MM.1S (cell line): ENCODE measurements at regions not wholly inside any gene's neighbourhood (a gene's known extent, or its start where the extent isn't known, plus 50 kb on each side); places are given as distances from the start of the nearest gene placed in this dataset.

Source experiments
- DNase-seq: peaks from one replicate; pipeline ENCODE4 v3.0.0-alpha.2; 2015
- H2AFZ ChIP-seq: fragments of 300-600 bp; sonication (generic); 2 replicates; pipeline ENCODE4 v1.6.0; 2016; ENCODE audit warnings: antibody characterized with exemption, low read length
- H3F3A ChIP-seq: fragments of 300-600 bp; sonication (generic); 2 replicates; pipeline ENCODE4 v1.6.1; 2016; ENCODE audit warnings: mild to moderate bottlenecking, antibody characterized with exemption, low read length, moderate library complexity, mixed read lengths; ENCODE audit not compliant: insufficient read depth
- H3K27ac ChIP-seq: fragments of 300-600 bp; sonication (generic); 2 replicates; pipeline ENCODE4 v1.5.1; 2016; ENCODE audit warnings: mild to moderate bottlenecking, low read length
- H3K27me3 ChIP-seq: fragments of 300-600 bp; sonication (generic); replicated peaks from 2 replicates; pipeline ENCODE4 v1.6.0; 2016; ENCODE audit warnings: low read length; ENCODE audit not compliant: insufficient read depth
- H3K36me3 ChIP-seq: fragments of 300-600 bp; sonication (generic); replicated peaks from 2 replicates; pipeline ENCODE4 v1.6.1; 2016; ENCODE audit warnings: mild to moderate bottlenecking, low read length, mixed read lengths; ENCODE audit not compliant: insufficient read depth
- H3K4me1 ChIP-seq: fragments of 300-600 bp; sonication (generic); 2 replicates; pipeline ENCODE4 v1.6.1; 2016; ENCODE audit warnings: low read length, mixed read lengths
- H3K4me2 ChIP-seq: fragments of 300-600 bp; sonication (generic); 2 replicates; pipeline ENCODE4 v1.6.0; 2016; ENCODE audit warnings: low read depth, low read length
- H3K4me3 ChIP-seq: fragments of 300-600 bp; sonication (generic); 2 replicates; pipeline ENCODE4 v1.5.1; 2016; ENCODE audit warnings: low read length, mixed read lengths
- H3K79me2 ChIP-seq: fragments of 300-600 bp; sonication (generic); 2 replicates; pipeline ENCODE4 v1.6.1; 2016; ENCODE audit warnings: mixed run types, low read length, mixed read lengths
- H3K9ac ChIP-seq: fragments of 300-600 bp; sonication (generic); 2 replicates; pipeline ENCODE4 v1.6.1; 2016; ENCODE audit warnings: low read length, mixed read lengths
- H3K9me2 ChIP-seq: fragments of 300-600 bp; sonication (generic); replicated peaks from 2 replicates; pipeline ENCODE4 v1.6.1; 2016; ENCODE audit warnings: mild to moderate bottlenecking, low read length, mixed read lengths; ENCODE audit not compliant: insufficient read depth
- H3K9me3 ChIP-seq: fragments of 300-600 bp; sonication (generic); replicated peaks from 2 replicates; pipeline ENCODE4 v1.6.1; 2016; ENCODE audit warnings: mild to moderate bottlenecking, low read length, mixed read lengths; ENCODE audit not compliant: insufficient read depth
- H4K20me1 ChIP-seq: fragments of 300-600 bp; sonication (generic); 2 replicates; pipeline ENCODE4 v1.6.1; 2016; ENCODE audit warnings: mild to moderate bottlenecking, low read length, moderate library complexity, mixed read lengths; ENCODE audit not compliant: insufficient read depth
- EZH2 ChIP-seq: fragments of 300-600 bp; sonication (generic); optimal IDR thresholded peaks from 2 replicates; pipeline ENCODE3; 2017; ENCODE audit warnings: low read depth, mild to moderate bottlenecking, antibody characterized with exemption, low read length, mixed read lengths
- EZH2phosphoT487 ChIP-seq: fragments of 300-600 bp; sonication (generic); IDR thresholded peaks from 2 replicates; pipeline ENCODE4 v1.6.1; 2018; ENCODE audit warnings: antibody characterized with exemption, low read length
- TF ChIP-seq, protein P1 (sequence below): fragments of 300-600 bp; sonication (generic); IDR thresholded peaks from 2 replicates; pipeline ENCODE4 v1.5.1; 2016; ENCODE audit warnings: antibody characterized with exemption, low read length, mixed read lengths

DNA sequence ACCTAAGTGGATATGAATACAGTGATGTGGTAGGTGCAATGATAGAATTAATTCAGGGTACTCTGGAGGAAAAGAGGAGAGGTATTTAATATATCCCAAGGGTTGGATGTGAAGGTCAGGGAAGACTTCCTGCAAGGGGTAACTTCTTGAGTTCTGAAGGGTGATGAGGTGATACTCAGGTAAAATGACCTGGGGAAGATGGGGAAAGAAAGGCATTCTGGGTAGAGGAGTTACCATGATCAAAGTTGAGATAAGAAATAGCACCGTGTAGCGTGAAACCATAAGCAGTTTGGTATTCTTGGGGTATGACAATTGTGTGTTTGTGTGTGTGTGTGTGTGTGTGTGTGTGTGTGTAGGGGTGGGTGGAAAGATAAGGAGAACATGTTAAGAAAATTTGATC lies 270.4 kb upstream of the LCORL start:
- no peak overlapping the region for H2AFZ ChIP-seq
- no peak overlapping the region for H3K9ac ChIP-seq
- no peak for DNase-seq
- no peaks in the 10 kb centered on the region for H3K27me3 ChIP-seq
- H4K20me1 ChIP-seq = no peaks in the 10 kb centered on the region
- no peak overlapping the region for H3K4me3 ChIP-seq
- H3K36me3 ChIP-seq = no peaks in the 10 kb centered on the region
- H3F3A ChIP-seq = no peaks in the 10 kb centered on the region
- H3K4me2 ChIP-seq = no peak overlapping the region
- H3K9me2 ChIP-seq = no peaks in the 10 kb centered on the region
- H3K79me2 ChIP-seq = no peaks in the 10 kb centered on the region
- TF ChIP-seq EZH2phosphoT487 (no peak), EZH2 (no peak)
- TF ChIP-seq, protein P1, sequence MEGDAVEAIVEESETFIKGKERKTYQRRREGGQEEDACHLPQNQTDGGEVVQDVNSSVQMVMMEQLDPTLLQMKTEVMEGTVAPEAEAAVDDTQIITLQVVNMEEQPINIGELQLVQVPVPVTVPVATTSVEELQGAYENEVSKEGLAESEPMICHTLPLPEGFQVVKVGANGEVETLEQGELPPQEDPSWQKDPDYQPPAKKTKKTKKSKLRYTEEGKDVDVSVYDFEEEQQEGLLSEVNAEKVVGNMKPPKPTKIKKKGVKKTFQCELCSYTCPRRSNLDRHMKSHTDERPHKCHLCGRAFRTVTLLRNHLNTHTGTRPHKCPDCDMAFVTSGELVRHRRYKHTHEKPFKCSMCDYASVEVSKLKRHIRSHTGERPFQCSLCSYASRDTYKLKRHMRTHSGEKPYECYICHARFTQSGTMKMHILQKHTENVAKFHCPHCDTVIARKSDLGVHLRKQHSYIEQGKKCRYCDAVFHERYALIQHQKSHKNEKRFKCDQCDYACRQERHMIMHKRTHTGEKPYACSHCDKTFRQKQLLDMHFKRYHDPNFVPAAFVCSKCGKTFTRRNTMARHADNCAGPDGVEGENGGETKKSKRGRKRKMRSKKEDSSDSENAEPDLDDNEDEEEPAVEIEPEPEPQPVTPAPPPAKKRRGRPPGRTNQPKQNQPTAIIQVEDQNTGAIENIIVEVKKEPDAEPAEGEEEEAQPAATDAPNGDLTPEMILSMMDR = no peak
- no peaks in the 10 kb centered on the region for H3K4me1 ChIP-seq
- H3K9me3 ChIP-seq = no peaks in the 10 kb centered on the region
- no peak overlapping the region for H3K27ac ChIP-seq

DNA sequence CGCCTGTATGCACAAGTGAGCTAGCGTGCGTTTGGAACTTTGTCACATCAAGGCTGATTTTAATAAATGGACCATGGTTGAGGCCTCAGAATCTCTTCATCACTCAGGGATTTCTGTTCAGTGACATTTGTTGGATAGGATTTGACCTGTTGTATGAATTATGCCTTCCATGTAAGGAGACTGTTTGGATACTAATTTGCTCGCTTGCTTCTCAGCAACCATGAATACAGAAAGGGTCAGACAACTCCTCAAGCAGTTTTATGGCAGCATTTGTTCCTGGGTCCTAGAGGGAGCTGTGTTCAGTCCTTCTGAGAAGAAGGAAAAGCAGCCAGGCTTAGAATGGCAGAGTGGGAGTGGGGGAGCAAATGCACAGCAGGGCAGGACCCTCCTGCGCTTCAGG lies 269.7 kb upstream of the LCORL start:
- Histone ChIP-seq H3K27ac (no peak overlapping the region), H3K9me3 (no peaks in the 10 kb centered on the region), H2AFZ (no peak overlapping the region), H4K20me1 (no peaks in the 10 kb centered on the region), H3K4me1 (no peaks in the 10 kb centered on the region), H3K9me2 (no peaks in the 10 kb centered on the region), H3K4me3 (no peak overlapping the region), H3K27me3 (no peaks in the 10 kb centered on the region), H3F3A (no peaks in the 10 kb centered on the region), H3K79me2 (no peaks in the 10 kb centered on the region), H3K36me3 (no peaks in the 10 kb centered on the region), H3K9ac (no peak overlapping the region), H3K4me2 (no peak overlapping the region)
- TF ChIP-seq, protein P1 = no peak
- no peak for TF ChIP-seq EZH2phosphoT487
- TF ChIP-seq EZH2 = no peak
- DNase-seq = no peak

DNA sequence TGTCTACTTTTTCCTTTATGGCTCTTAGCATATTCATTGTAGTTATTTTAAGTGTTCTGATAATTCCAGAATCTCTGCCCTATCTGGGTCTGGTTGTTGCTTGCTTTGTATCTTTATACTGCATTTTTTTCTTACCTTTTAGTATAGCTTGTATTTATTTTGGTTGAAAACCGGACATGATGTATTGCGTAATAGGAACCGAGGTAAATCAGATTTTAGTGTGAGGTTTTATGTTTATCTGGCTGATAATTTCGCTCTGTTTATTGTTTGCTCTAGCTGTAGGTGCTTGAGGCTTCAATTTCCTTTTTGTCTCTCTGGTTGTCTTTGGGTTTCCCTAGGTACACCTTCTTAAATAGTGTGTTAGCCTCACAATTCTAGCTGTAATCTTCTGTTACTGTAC lies 263.8 kb upstream of the LCORL start:
- no peak overlapping the region for H2AFZ ChIP-seq
- no peaks in the 10 kb centered on the region for H3K4me1 ChIP-seq
- H3K27me3 ChIP-seq = no peaks in the 10 kb centered on the region
- H3K9me2 ChIP-seq = no peaks in the 10 kb centered on the region
- no peak overlapping the region for H3K4me3 ChIP-seq
- no peak overlapping the region for H3K4me2 ChIP-seq
- no peak for DNase-seq
- H3K79me2 ChIP-seq = no peaks in the 10 kb centered on the region
- TF ChIP-seq, protein P1 = no peak
- no peak for TF ChIP-seq EZH2phosphoT487
- TF ChIP-seq EZH2 = no peak
- no peak overlapping the region for H3K27ac ChIP-seq
- H3K9ac ChIP-seq = no peak overlapping the region
- H3F3A ChIP-seq = no peaks in the 10 kb centered on the region
- H4K20me1 ChIP-seq = no peaks in the 10 kb centered on the region
- no peaks in the 10 kb centered on the region for H3K36me3 ChIP-seq
- no peaks in the 10 kb centered on the region for H3K9me3 ChIP-seq
